HCT116 (cell line): ENCODE measurements at regions not wholly inside any gene's neighbourhood (a gene's known extent, or its start where the extent isn't known, plus 50 kb on each side); places are given as distances from the start of the nearest gene placed in this dataset.
A peak's percentile ranks its signal among the peaks of the same experiment; 100 is the strongest.

Source experiments
- ATAC-seq: fragments of 200-7000 bp; cut with Tn5 transposase; 2 replicates; pipeline ENCODE4 v1.9.1; 2020; ENCODE audit warnings: mild to moderate bottlenecking, moderate library complexity
- BruUV-seq: library from RNA; stranded (reverse); fragments of 400-500 nt; replicated peaks from 2 replicates; lab custom pipeline; 2021; lab: Mats Ljungman, UMichigan
- CTCF ChIA-PET: fragments of 300-600 bp; sonication (Branson Sonifier 250); formaldehyde crosslinking; loops from one replicate; lab custom pipeline; 2021; ENCODE audit warnings: antibody characterized with exemption; lab: Charles Lee
- POLR2A ChIA-PET: fragments of 300-600, 350-600 bp; sonication (Branson Sonifier 250); formaldehyde crosslinking; loops from one replicate; lab custom pipeline; 2021; ENCODE audit warnings: antibody characterized with exemption; lab: Charles Lee
- RAD21 ChIA-PET, 2 experiments: fragments of 300-600 bp; sonication (Branson Sonifier 250); formaldehyde crosslinking; loops; one replicate each; lab custom pipeline; 2023; ENCODE audit warnings: low total read pairs in 2 of 2; ENCODE audit not compliant: uncharacterized antibody in 2 of 2, unreplicated experiment in 2 of 2, low non-redundant PET in 1 of 2; lab: Charles Lee
- DNase-seq: peaks from one replicate; pipeline ENCODE4 v3.0.0-alpha.2; 2010; ENCODE audit warnings: low read depth, low spot score
- H2AFZ ChIP-seq: fragments of 200-600 bp; shearing (Covaris generic), sonication (generic); 2 replicates; pipeline ENCODE4 v1.6.1; 2017; ENCODE audit warnings: low read depth, mixed run types, mixed read lengths, antibody characterized with exemption, low read length; ENCODE audit not compliant: poor library complexity, severe bottlenecking
- H3K27ac ChIP-seq: 2 replicates; pipeline ENCODE4 v1.5.1; 2012; ENCODE audit warnings: low read depth, low read length
- H3K27me3 ChIP-seq: fragments of 200-600 bp; sonication (generic); 2 replicates; pipeline ENCODE4 v1.6.1; 2016; ENCODE audit warnings: mixed run types, low read length, mixed read lengths; ENCODE audit not compliant: insufficient read depth
- H3K36me3 ChIP-seq, 2 experiments: fragments of 200-500 bp in 1 of 2; fragments of 200-600 bp in 1 of 2; sonication (Bioruptor generic) in 1 of 2; sonication (generic) in 1 of 2; 2 replicates each; pipeline versions ENCODE4 v1.5.1 to v1.6.1; 2014 to 2016; ENCODE audit warnings: low read length in 2 of 2, inconsistent platforms in 1 of 2, mixed read lengths in 1 of 2, mixed run types in 1 of 2; ENCODE audit not compliant: insufficient read depth in 2 of 2, control insufficient read depth in 1 of 2
- H3K4me1 ChIP-seq, 2 experiments: fragments of 200-600 bp in 1 of 2; sonication (generic) in 1 of 2; 2 replicates each; pipeline versions ENCODE4 v1.5.1 to v1.6.1; 2012 to 2017; ENCODE audit warnings: low read length in 2 of 2, inconsistent platforms in 1 of 2, mild to moderate bottlenecking in 1 of 2, mixed read lengths in 1 of 2, mixed run types in 1 of 2, moderate library complexity in 1 of 2; ENCODE audit not compliant: insufficient read depth in 2 of 2, control insufficient read depth in 1 of 2
- H3K4me2 ChIP-seq: fragments of 200-600 bp; sonication (generic); 2 replicates; pipeline ENCODE4 v1.6.1; 2017; ENCODE audit warnings: mixed run types, low read length, mixed read lengths
- H3K4me3 ChIP-seq, 2 experiments: fragments of 200-600 bp in 1 of 2; sonication (generic) in 1 of 2; replicated peaks in 1 of 2; 2 replicates each; pipeline ENCODE4 v1.5.1; 2011 to 2016; ENCODE audit warnings: low read length in 2 of 2, control low read depth in 1 of 2, low read depth in 1 of 2, mild to moderate bottlenecking in 1 of 2, mixed read lengths in 1 of 2, mixed run types in 1 of 2
- H3K79me2 ChIP-seq: fragments of 200-600 bp; sonication (generic); 2 replicates; pipeline ENCODE4 v1.6.1; 2017; ENCODE audit warnings: mild to moderate bottlenecking, mixed run types, low read length, moderate library complexity, mixed read lengths; ENCODE audit not compliant: insufficient read depth
- H3K9ac ChIP-seq: fragments of 200-600 bp; sonication (generic); 2 replicates; pipeline ENCODE4 v1.6.1; 2016; ENCODE audit warnings: low read length, mixed read lengths
- H3K9me2 ChIP-seq: fragments of 200-600 bp; sonication (generic), shearing (Covaris generic); 2 replicates; pipeline ENCODE4 v1.6.1; 2017; ENCODE audit warnings: mixed run types, mild to moderate bottlenecking, moderate library complexity; ENCODE audit not compliant: insufficient read depth
- H3K9me3 ChIP-seq, 2 experiments: fragments of 200-500 bp in 1 of 2; fragments of 200-600 bp in 1 of 2; sonication (Bioruptor generic) in 1 of 2; sonication (generic) in 1 of 2; 2 replicates each; pipeline ENCODE4 v1.6.1; 2014 to 2017; ENCODE audit warnings: low read length in 2 of 2, mixed read lengths in 2 of 2, inconsistent platforms in 1 of 2, low read depth in 1 of 2, mild to moderate bottlenecking in 1 of 2, mixed run types in 1 of 2, moderate library complexity in 1 of 2; ENCODE audit not compliant: control insufficient read depth in 1 of 2, insufficient read depth in 1 of 2
- H4K20me1 ChIP-seq: fragments of 200-600 bp; sonication (generic), shearing (Covaris generic); 2 replicates; pipeline ENCODE4 v1.6.1; 2017; ENCODE audit warnings: mixed run types, mild to moderate bottlenecking, moderate library complexity; ENCODE audit not compliant: insufficient read depth
- ATF3 ChIP-seq: IDR thresholded peaks from 2 replicates; pipeline ENCODE4 v1.6.1; 2012
- CBX3 ChIP-seq: IDR thresholded peaks from 2 replicates; pipeline ENCODE4 v1.6.1; 2012; ENCODE audit warnings: low read depth
- EGR1 ChIP-seq: IDR thresholded peaks from 2 replicates; pipeline ENCODE4 v1.6.1; 2012; ENCODE audit warnings: low read depth
- EZH2 ChIP-seq: fragments of 200-600 bp; sonication (generic); IDR thresholded peaks from 2 replicates; pipeline ENCODE4 v1.6.1; 2017; ENCODE audit warnings: antibody characterized with exemption, mixed run types
- POLR2A ChIP-seq: IDR thresholded peaks from 2 replicates; pipeline ENCODE4 v1.7.0; 2011; ENCODE audit warnings: borderline replicate concordance; ENCODE audit not compliant: insufficient read depth, insufficient read length; ENCODE audit errors: extremely low read depth
- POLR2AphosphoS5 ChIP-seq: IDR thresholded peaks from 2 replicates; pipeline ENCODE4 v1.6.1; 2011; ENCODE audit warnings: mild to moderate bottlenecking, low read depth, low read length, moderate library complexity
- RAD21 ChIP-seq: IDR thresholded peaks from 2 replicates; pipeline ENCODE4 v1.6.1; 2012; ENCODE audit warnings: low read depth, mild to moderate bottlenecking
- REST ChIP-seq: IDR thresholded peaks from 2 replicates; pipeline ENCODE4 v1.6.1; 2012; ENCODE audit warnings: low read depth
- SIN3A ChIP-seq: IDR thresholded peaks from 2 replicates; pipeline ENCODE4 v1.6.1; 2012; ENCODE audit warnings: low read depth
- SP1 ChIP-seq: IDR thresholded peaks from 2 replicates; pipeline ENCODE4 v1.6.1; 2012; ENCODE audit warnings: low read depth
- SRF ChIP-seq: IDR thresholded peaks from 2 replicates; pipeline ENCODE4 v1.6.1; 2012; ENCODE audit warnings: low read depth
- YY1 ChIP-seq: IDR thresholded peaks from 2 replicates; pipeline ENCODE4 v1.6.1; 2011; ENCODE audit warnings: low read length, low read depth, moderate library complexity, mild to moderate bottlenecking; ENCODE audit not compliant: insufficient replicate concordance; ENCODE audit errors: extremely low read depth
- ZFX ChIP-seq: fragments of 450-650 bp; IDR thresholded peaks from 2 replicates; pipeline ENCODE4 v1.6.1; 2017
- intact Hi-C: fragments of 100-400 bp; cut with micrococcal nuclease; formaldehyde crosslinking; loops from 2 replicates; pipeline ENCODE4 v1.10.0; 2022
- TF ChIP-seq, protein P1 (sequence below), 3 experiments: fragments of 200-600 bp in 1 of 3; sonication (generic) in 1 of 3; IDR thresholded peaks in 2 of 3; conservative IDR thresholded peaks in 1 of 3; 2 replicates each; pipeline ENCODE4 v1.5.1; 2012 to 2017; ENCODE audit warnings: low read depth in 2 of 3, low read length in 2 of 3, antibody characterized with exemption in 1 of 3, borderline replicate concordance in 1 of 3, control low read depth in 1 of 3, mild to moderate bottlenecking in 1 of 3, mixed read lengths in 1 of 3, mixed run types in 1 of 3, moderate library complexity in 1 of 3; ENCODE audit not compliant: insufficient read depth in 1 of 3
- TF ChIP-seq, protein P2 (sequence below): IDR thresholded peaks from 2 replicates; pipeline ENCODE4 v1.6.1; 2012

- Histone ChIP-seq H3K4me3 (no peak overlapping the region), H3K9ac (no peak overlapping the region), H4K20me1 (no peaks in the 10 kb centered on the region), H3K4me1 (no peaks in the 10 kb centered on the region), H3K9me3 (no peaks in the 10 kb centered on the region), H3K79me2 (no peaks in the 10 kb centered on the region), H3K4me2 (no peak overlapping the region), H3K9me2 (no peaks in the 10 kb centered on the region), H2AFZ (no peak overlapping the region), H3K36me3 (no peaks in the 10 kb centered on the region), H3K27ac (no peak overlapping the region), H3K27me3 (no peaks in the 10 kb centered on the region)
- no peak for TF ChIP-seq RAD21
- no peak for TF ChIP-seq YY1
- TF ChIP-seq, protein P1, sequence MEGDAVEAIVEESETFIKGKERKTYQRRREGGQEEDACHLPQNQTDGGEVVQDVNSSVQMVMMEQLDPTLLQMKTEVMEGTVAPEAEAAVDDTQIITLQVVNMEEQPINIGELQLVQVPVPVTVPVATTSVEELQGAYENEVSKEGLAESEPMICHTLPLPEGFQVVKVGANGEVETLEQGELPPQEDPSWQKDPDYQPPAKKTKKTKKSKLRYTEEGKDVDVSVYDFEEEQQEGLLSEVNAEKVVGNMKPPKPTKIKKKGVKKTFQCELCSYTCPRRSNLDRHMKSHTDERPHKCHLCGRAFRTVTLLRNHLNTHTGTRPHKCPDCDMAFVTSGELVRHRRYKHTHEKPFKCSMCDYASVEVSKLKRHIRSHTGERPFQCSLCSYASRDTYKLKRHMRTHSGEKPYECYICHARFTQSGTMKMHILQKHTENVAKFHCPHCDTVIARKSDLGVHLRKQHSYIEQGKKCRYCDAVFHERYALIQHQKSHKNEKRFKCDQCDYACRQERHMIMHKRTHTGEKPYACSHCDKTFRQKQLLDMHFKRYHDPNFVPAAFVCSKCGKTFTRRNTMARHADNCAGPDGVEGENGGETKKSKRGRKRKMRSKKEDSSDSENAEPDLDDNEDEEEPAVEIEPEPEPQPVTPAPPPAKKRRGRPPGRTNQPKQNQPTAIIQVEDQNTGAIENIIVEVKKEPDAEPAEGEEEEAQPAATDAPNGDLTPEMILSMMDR (IDR thresholded peaks at IDR 0.05 in 2 of 3, conservative IDR thresholded peaks at IDR 0.05 in 1 of 3; ENCODE audit: borderline replicate concordance in 1 of 3, insufficient read depth in 1 of 3, low read depth in 2 of 3, low read length in 2 of 3): peak in 2 of 3 experiments; percentile 20 to 46; a peak in 3 of 6 replicates
- TF ChIP-seq CBX3: no peak
- intact Hi-C loops: no loop called here
- DNase-seq: no peak
- ChIA-PET CTCF (interaction anchor here (0.8 to 1.3 kb wide), 2 partner anchors 12 to 30 kb away, joined by 3 to 4 read pairs; no protein-coding TSS in a partner anchor), RAD21 (no interaction called here), POLR2A (no interaction called here)
- BruUV-seq: no TSS peak
- ATAC-seq: no peak
These were observed 567.9 kb upstream of the GBE1 start for GRCh38 chr3:82329300-82329699.

GRCh38 chr3:82311901-82312300, 550.5 kb upstream of the GBE1 start:
- ChIA-PET POLR2A (no interaction called here), CTCF (no interaction called here), RAD21 (no interaction called here)
- ATAC-seq (no peak), DNase-seq (no peak)
- H3K36me3 ChIP-seq: no peaks in the 10 kb centered on the region
- intact Hi-C loops: no loop called here
- no peaks in the 10 kb centered on the region for H3K79me2 ChIP-seq
- H3K4me1 ChIP-seq: no peaks in the 10 kb centered on the region
- TF ChIP-seq CBX3 (no peak), SP1 (no peak), REST (no peak), EGR1 (no peak), YY1 (no peak), SIN3A (no peak), RAD21 (no peak), ZFX (no peak), EZH2 (no peak), SRF (no peak), ATF3 (no peak), POLR2A (no peak), POLR2AphosphoS5 (no peak)
- TF ChIP-seq, protein P2, sequence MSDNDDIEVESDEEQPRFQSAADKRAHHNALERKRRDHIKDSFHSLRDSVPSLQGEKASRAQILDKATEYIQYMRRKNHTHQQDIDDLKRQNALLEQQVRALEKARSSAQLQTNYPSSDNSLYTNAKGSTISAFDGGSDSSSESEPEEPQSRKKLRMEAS: no peak
- no TSS peak for BruUV-seq
- H3K4me3 ChIP-seq: no peak overlapping the region
- H3K9me2 ChIP-seq: no peaks in the 10 kb centered on the region
- no peak overlapping the region for H2AFZ ChIP-seq
- H3K27me3 ChIP-seq: no peaks in the 10 kb centered on the region
- H3K9me3 ChIP-seq: no peaks in the 10 kb centered on the region
- no peak overlapping the region for H3K27ac ChIP-seq
- no peak overlapping the region for H3K4me2 ChIP-seq
- H4K20me1 ChIP-seq: no peaks in the 10 kb centered on the region
- H3K9ac ChIP-seq: no peak overlapping the region
